CD8-positive, alpha-beta memory T cell (primary cell): ENCODE measurements at regions not wholly inside any gene's neighbourhood (a gene's known extent, or its start where the extent isn't known, plus 50 kb on each side); places are given as distances from the start of the nearest gene placed in this dataset.
"Not testable (repeated sequence)": the region's sequence is repeated elsewhere in the genome, so short reads cannot be mapped to it uniquely, and the experiment has no call there.

Experiments used
- CTCF ChIA-PET: fragments of 350-600 bp; sonication (Branson Sonifier 250); formaldehyde crosslinking; loops from one replicate; lab custom pipeline; 2021; ENCODE audit warnings: antibody characterized with exemption; lab: Charles Lee
- POLR2A ChIA-PET: fragments of 350-600 bp; sonication (Branson Sonifier 250); formaldehyde crosslinking; loops from one replicate; lab custom pipeline; 2021; ENCODE audit warnings: antibody characterized with exemption; lab: Charles Lee
- DNase-seq, 5 donors: peaks; one replicate each; pipeline versions ENCODE4 v3.0.0 to v3.0.0-alpha.2; 2020 to 2022; ENCODE audit warnings: mixed read lengths in 1 of 5
- H3K27ac ChIP-seq: one replicate; pipeline ENCODE4 v1.7.0; 2013; ENCODE audit warnings: low read depth, mild to moderate bottlenecking, low read length, moderate library complexity
- H3K27me3 ChIP-seq: 2 replicates; pipeline ENCODE4 v1.7.0; 2013; ENCODE audit warnings: low read length, mild to moderate bottlenecking; ENCODE audit not compliant: insufficient read depth, poor library complexity, severe bottlenecking
- H3K36me3 ChIP-seq: 2 replicates; pipeline ENCODE4 v1.7.0; 2013; ENCODE audit warnings: mild to moderate bottlenecking, low read length, moderate library complexity; ENCODE audit not compliant: insufficient read depth
- H3K4me1 ChIP-seq: 2 replicates; pipeline ENCODE4 v1.7.0; 2013; ENCODE audit warnings: mild to moderate bottlenecking, low read length, moderate library complexity; ENCODE audit not compliant: insufficient read depth
- H3K4me3 ChIP-seq: 2 replicates; pipeline ENCODE4 v1.7.0; 2013; ENCODE audit warnings: mild to moderate bottlenecking, low read length
- H3K9me3 ChIP-seq: 2 replicates; pipeline ENCODE4 v1.7.0; 2013; ENCODE audit warnings: mild to moderate bottlenecking, low read length
- H3K27ac Mint-ChIP-seq, 8 donors: one replicate each; pipeline ENCODE4 v1.8.0; 2020 to 2021; ENCODE audit warnings: mixed read lengths in 8 of 8, mild to moderate bottlenecking in 6 of 8, inconsistent platforms in 3 of 8, moderate library complexity in 3 of 8
- H3K27me3 Mint-ChIP-seq, 2 donors: one replicate each; pipeline ENCODE4 v1.8.0; 2020 to 2021; ENCODE audit warnings: mixed read lengths in 2 of 2, mild to moderate bottlenecking in 1 of 2, moderate library complexity in 1 of 2
- H3K36me3 Mint-ChIP-seq, 3 donors: one replicate each; pipeline ENCODE4 v1.8.0; 2020 to 2021; ENCODE audit warnings: mixed read lengths in 3 of 3, inconsistent platforms in 1 of 3, mild to moderate bottlenecking in 1 of 3
- H3K4me1 Mint-ChIP-seq, 3 donors: one replicate each; pipeline ENCODE4 v1.8.0; 2020 to 2021; ENCODE audit warnings: mixed read lengths in 3 of 3, inconsistent platforms in 1 of 3, mild to moderate bottlenecking in 1 of 3
- H3K4me3 Mint-ChIP-seq, 7 donors: one replicate each; pipeline ENCODE4 v1.8.0; 2020 to 2021; ENCODE audit warnings: mixed read lengths in 7 of 7, mild to moderate bottlenecking in 6 of 7, moderate library complexity in 4 of 7, inconsistent platforms in 2 of 7
- H3K9me3 Mint-ChIP-seq, 5 donors: one replicate each; pipeline ENCODE4 v1.8.0; 2020 to 2022; ENCODE audit warnings: mixed read lengths in 5 of 5, mild to moderate bottlenecking in 3 of 5, moderate library complexity in 2 of 5, inconsistent platforms in 1 of 5

- H3K27ac Mint-ChIP-seq = not testable (repeated sequence)
Observed at GRCh38 chr21:30023056-30023455, 83.3 kb upstream of the GRIK1 start.

GRCh38 chr21:30014886-30015285 is 75.1 kb upstream of the GRIK1 start:
- H3K27ac Mint-ChIP-seq = no peak overlapping the region
- H3K27me3 Mint-ChIP-seq = no peaks in the 10 kb centered on the region
- ChIA-PET POLR2A (no interaction called here), CTCF (no interaction called here)
- no peaks in the 10 kb centered on the region for H3K4me1 Mint-ChIP-seq
- no peak overlapping the region for H3K27ac ChIP-seq
- peaks cover 0 to 24% (median 0%) of the 10 kb centered on the region in 5 donors for H3K9me3 Mint-ChIP-seq
- no peak for DNase-seq
- no peak overlapping the region for H3K4me3 ChIP-seq
- H3K4me1 ChIP-seq = no peaks in the 10 kb centered on the region
- no peaks in the 10 kb centered on the region for H3K27me3 ChIP-seq
- H3K4me3 Mint-ChIP-seq = no peak overlapping the region
- H3K36me3 ChIP-seq = no peaks in the 10 kb centered on the region
- H3K36me3 Mint-ChIP-seq = no peaks in the 10 kb centered on the region
- no peaks in the 10 kb centered on the region for H3K9me3 ChIP-seq

More at GRCh38 chr21:30023056-30023455, 83.3 kb upstream of the GRIK1 start:
- H3K4me1 ChIP-seq, H3K9me3 ChIP-seq, H3K27ac ChIP-seq, POLR2A ChIA-PET, H3K4me3 ChIP-seq, H3K4me1 Mint-ChIP-seq, DNase-seq, H3K36me3 ChIP-seq, H3K27me3 ChIP-seq, H3K9me3 Mint-ChIP-seq, H3K27me3 Mint-ChIP-seq, H3K4me3 Mint-ChIP-seq, CTCF ChIA-PET, H3K36me3 Mint-ChIP-seq: not testable (repeated sequence)

GRCh38 chr21:29991624-29992023 is 51.8 kb upstream of the GRIK1 start:
- Histone ChIP-seq H3K36me3 (no peaks in the 10 kb centered on the region), H3K27ac (no peak overlapping the region), H3K4me1 (no peaks in the 10 kb centered on the region), H3K9me3 (no peaks in the 10 kb centered on the region), H3K4me3 (no peak overlapping the region), H3K27me3 (no peaks in the 10 kb centered on the region)
- Mint-ChIP-seq H3K36me3 (no peaks in the 10 kb centered on the region), H3K27me3 (peaks cover 0 to 2% of the 10 kb centered on the region in 2 donors), H3K9me3 (peaks cover 0 to 29% (median 5%) of the 10 kb centered on the region in 5 donors), H3K27ac (no peak overlapping the region), H3K4me3 (no peak overlapping the region), H3K4me1 (no peaks in the 10 kb centered on the region)
- DNase-seq = no peak
- ChIA-PET CTCF (no interaction called here), POLR2A (no interaction called here)

GRCh38 chr21:29989634-29990234 is 49.9 kb upstream of the GRIK1 start:
- ChIA-PET CTCF (no interaction called here), POLR2A (no interaction called here)
- Histone ChIP-seq H3K27me3 (no peaks in the 10 kb centered on the region), H3K4me1 (no peaks in the 10 kb centered on the region), H3K36me3 (no peaks in the 10 kb centered on the region), H3K27ac (no peak overlapping the region), H3K4me3 (no peak overlapping the region), H3K9me3 (no peaks in the 10 kb centered on the region)
- H3K27ac Mint-ChIP-seq = no peak overlapping the region
- no peak overlapping the region for H3K4me3 Mint-ChIP-seq
- no peak for DNase-seq
- peaks cover 0 to 2% of the 10 kb centered on the region in 2 donors for H3K27me3 Mint-ChIP-seq
- no peaks in the 10 kb centered on the region for H3K4me1 Mint-ChIP-seq
- no peaks in the 10 kb centered on the region for H3K36me3 Mint-ChIP-seq
- peaks cover 3 to 32% (median 11%) of the 10 kb centered on the region in 5 donors for H3K9me3 Mint-ChIP-seq
